ENCODE measurements at regions not wholly inside any gene's neighbourhood (a gene's known extent, or its start where the extent isn't known, plus 50 kb on each side); places are given as distances from the start of the nearest gene placed in this dataset.

GRCh38 chr2:88261725-88262124, 91.6 kb downstream of the THNSL2 start:
- intact Hi-C loops (cut with micrococcal nuclease): no loop called here
- Mint-ChIP-seq H3K27me3 (peaks cover 16% of the 10 kb centered on the region), H3K9me3 (no peaks in the 10 kb centered on the region), H3K4me1 (ENCODE audit: low read depth) (peaks cover 7% of the 10 kb centered on the region), H3K27ac (no peak overlapping the region), H3K36me3 (ENCODE audit: low read depth) (no peaks in the 10 kb centered on the region), H3K4me3 (no peak overlapping the region)

- intact Hi-C loops (cut with micrococcal nuclease): no loop called here
These were observed 88.1 kb downstream of the THNSL2 start for GRCh38 chr2:88258208-88258607.

DNA sequence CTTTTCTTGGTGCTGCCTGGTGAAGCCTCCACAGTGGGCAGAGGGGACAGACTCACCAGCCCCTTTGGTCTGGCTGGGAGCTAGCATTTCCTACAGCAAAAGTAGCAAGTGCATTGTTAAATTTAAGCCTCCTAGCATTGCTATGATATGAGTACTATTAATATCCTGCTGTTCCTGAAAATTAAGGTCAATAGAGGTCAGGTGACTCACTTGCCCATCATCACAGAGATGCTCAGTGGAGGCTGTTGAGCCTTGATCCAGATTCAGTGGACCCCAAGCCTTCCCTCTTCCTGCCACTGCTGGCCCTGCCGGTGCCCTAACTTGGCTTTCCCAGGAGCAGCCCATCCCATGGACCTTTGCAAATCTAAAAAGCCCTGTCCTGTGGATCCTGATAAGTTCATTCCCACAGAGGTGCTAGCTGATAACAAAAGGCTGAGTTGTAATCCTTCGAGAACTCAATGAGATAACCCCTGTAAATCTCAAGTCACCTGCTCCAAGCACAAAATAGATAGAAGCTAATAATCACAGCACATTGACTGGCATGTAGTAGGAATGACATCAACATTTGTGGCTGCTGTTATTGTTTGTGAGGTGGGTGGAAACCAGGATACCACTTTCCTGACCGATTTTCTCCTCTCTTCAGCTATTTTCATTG, 84.4 kb downstream of the THNSL2 start:
- H3K36me3 Mint-ChIP-seq (ENCODE audit: low read depth): no peaks in the 10 kb centered on the region
- intact Hi-C loops (cut with micrococcal nuclease): no loop called here
- H3K4me3 Mint-ChIP-seq: no peak overlapping the region
- H3K4me1 Mint-ChIP-seq (ENCODE audit: low read depth): peaks cover 5% of the 10 kb centered on the region
- no peaks in the 10 kb centered on the region for H3K9me3 Mint-ChIP-seq
- H3K27ac Mint-ChIP-seq: no peak overlapping the region
- H3K27me3 Mint-ChIP-seq: peaks cover 13% of the 10 kb centered on the region

More at GRCh38 chr2:88258208-88258607, 88.1 kb downstream of the THNSL2 start:
- no peaks in the 10 kb centered on the region for H3K36me3 Mint-ChIP-seq (ENCODE audit: low read depth)
- peaks cover 15% of the 10 kb centered on the region for H3K27me3 Mint-ChIP-seq
- peaks cover 7% of the 10 kb centered on the region for H3K4me1 Mint-ChIP-seq (ENCODE audit: low read depth)
- H3K27ac Mint-ChIP-seq: no peak overlapping the region
- no peaks in the 10 kb centered on the region for H3K9me3 Mint-ChIP-seq
- H3K4me3 Mint-ChIP-seq: no peak overlapping the region

DNA sequence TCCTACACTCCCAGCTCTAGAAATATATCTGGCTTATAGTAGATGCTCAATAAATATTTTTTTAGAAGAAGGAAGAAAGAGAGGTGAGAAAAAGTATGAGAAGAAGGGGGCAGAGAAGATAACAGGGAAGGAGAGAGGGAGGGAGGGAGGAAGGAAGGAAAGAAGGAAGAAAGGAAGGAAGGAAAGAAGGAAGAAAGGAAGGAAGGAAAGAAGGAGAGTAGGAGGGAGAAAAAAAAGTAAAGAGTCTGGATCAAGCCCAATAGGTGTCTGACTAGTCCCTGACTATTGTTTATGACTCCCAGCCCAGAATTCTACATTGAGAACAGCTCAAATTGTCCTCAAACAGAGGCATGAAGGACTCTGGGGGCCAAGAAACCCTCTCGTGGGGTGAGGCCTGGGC, 83.9 kb downstream of the THNSL2 start:
- Mint-ChIP-seq H3K27ac (no peak overlapping the region), H3K9me3 (no peaks in the 10 kb centered on the region), H3K27me3 (peaks cover 10% of the 10 kb centered on the region), H3K4me1 (ENCODE audit: low read depth) (peaks cover 5% of the 10 kb centered on the region), H3K36me3 (ENCODE audit: low read depth) (no peaks in the 10 kb centered on the region), H3K4me3 (no peak overlapping the region)
- intact Hi-C loops (cut with micrococcal nuclease): no loop called here

DNA sequence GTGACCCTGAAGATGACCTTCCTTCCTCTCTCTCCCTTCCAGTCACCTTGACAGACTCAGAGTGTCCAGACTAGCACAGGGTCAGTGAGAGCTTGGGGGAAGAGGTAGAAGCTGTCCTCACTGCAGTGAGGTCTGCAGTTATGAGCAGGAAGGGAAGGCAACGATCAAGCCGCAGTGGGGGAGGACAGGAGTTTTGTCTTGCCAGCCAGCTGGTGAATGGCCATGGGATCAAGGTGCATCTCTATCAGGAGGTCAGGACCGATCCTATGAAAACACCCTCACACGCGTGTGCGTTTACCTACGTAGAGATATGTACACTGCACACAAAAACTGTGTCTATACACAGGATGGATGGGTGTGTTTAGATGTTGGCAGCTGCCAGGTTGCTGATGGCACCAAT, 83.2 kb downstream of the THNSL2 start:
- H3K4me1 Mint-ChIP-seq (ENCODE audit: low read depth): peaks cover 5% of the 10 kb centered on the region
- intact Hi-C loops (cut with micrococcal nuclease): no loop called here

DNA sequence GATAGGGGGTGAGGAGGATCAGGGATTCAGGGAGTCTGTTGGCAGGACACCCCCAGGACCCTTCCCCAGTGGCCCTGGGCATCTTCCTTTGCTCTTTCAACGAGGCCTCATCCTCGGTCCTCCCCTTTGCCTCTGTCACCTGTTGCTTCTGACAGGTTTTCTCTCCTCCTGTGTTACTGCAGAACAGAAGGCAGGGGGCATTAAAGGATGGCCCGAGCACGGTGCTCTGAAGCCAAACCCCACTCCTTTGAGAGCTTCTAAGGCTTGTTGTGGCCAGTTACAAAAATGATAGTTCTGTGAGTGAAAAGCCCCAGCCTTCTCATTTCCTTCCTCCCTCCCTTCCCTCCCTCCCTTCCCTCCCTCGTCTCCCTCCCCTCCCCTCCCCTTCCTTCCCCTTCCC, 82.5 kb downstream of the THNSL2 start:
- intact Hi-C loops (cut with micrococcal nuclease): no loop called here
- H3K27ac Mint-ChIP-seq: no peak overlapping the region
- H3K4me1 Mint-ChIP-seq (ENCODE audit: low read depth): peaks cover 12% of the 10 kb centered on the region
- no peak overlapping the region for H3K4me3 Mint-ChIP-seq
- no peaks in the 10 kb centered on the region for H3K36me3 Mint-ChIP-seq (ENCODE audit: low read depth)
- peaks cover 6% of the 10 kb centered on the region for H3K27me3 Mint-ChIP-seq
- H3K9me3 Mint-ChIP-seq: no peaks in the 10 kb centered on the region

More for the DNA sequence above, 83.2 kb downstream of the THNSL2 start:
- Mint-ChIP-seq H3K36me3 (ENCODE audit: low read depth) (no peaks in the 10 kb centered on the region), H3K4me3 (no peak overlapping the region), H3K27ac (no peak overlapping the region), H3K27me3 (peaks cover 10% of the 10 kb centered on the region), H3K9me3 (no peaks in the 10 kb centered on the region)

GRCh38 chr2:88252111-88252510, 82.0 kb downstream of the THNSL2 start:
- no peaks in the 10 kb centered on the region for H3K36me3 Mint-ChIP-seq (ENCODE audit: low read depth)
- peaks cover 12% of the 10 kb centered on the region for H3K4me1 Mint-ChIP-seq (ENCODE audit: low read depth)
- intact Hi-C loops (cut with micrococcal nuclease): no loop called here
- no peak overlapping the region for H3K27ac Mint-ChIP-seq
- peaks cover 6% of the 10 kb centered on the region for H3K27me3 Mint-ChIP-seq
- H3K4me3 Mint-ChIP-seq: no peak overlapping the region
- H3K9me3 Mint-ChIP-seq: no peaks in the 10 kb centered on the region

DNA sequence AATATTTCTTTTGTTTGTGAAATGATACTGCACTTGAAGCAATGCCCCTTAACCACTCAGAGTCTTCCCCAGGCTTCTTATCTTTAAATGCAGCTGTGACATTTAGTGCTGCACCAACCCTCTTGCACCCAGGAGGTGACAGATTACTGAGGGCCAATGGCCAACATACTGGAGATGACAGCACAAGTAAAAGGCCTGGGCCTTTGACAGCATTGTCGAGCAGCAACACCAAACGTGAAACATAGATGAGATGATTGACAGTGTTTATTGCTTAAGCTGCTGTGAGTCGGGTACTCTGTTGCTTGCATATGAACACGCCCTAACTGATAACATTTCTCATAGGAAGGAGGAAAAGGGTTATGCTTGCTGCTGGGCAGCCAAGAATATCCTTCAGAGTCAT, 80.3 kb downstream of the THNSL2 start:
- peaks cover 6% of the 10 kb centered on the region for H3K27me3 Mint-ChIP-seq
- H3K9me3 Mint-ChIP-seq: peaks cover 8% of the 10 kb centered on the region
- H3K36me3 Mint-ChIP-seq (ENCODE audit: low read depth): no peaks in the 10 kb centered on the region
- intact Hi-C loops (cut with micrococcal nuclease): no loop called here
- H3K4me3 Mint-ChIP-seq: no peak overlapping the region
- H3K27ac Mint-ChIP-seq: no peak overlapping the region
- H3K4me1 Mint-ChIP-seq (ENCODE audit: low read depth): peaks cover 12% of the 10 kb centered on the region

- H3K27me3 Mint-ChIP-seq: peaks cover 2% of the 10 kb centered on the region
- peaks cover 23% of the 10 kb centered on the region for H3K9me3 Mint-ChIP-seq
These were observed 78.2 kb downstream of the THNSL2 start for GRCh38 chr2:88248280-88248828.

DNA sequence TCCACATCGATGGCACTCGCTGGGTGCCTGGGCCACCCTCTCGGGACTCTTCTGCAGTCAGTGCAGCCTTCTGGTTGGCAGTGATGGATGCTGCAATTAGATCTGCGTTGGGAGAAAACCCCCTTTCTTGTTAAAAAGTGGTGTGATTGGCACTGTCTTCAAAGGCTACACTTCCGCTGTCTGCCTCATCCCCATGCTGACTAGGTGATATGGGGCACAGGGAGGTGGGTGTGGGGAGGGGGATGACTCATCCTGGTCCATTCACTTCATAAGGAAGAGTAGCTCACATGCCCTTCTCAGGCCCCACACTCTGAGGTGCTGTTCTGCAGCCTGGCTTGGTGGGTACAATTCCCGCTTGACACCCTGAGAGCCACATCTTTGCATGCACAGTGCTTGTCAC, 77.4 kb downstream of the THNSL2 start:
- intact Hi-C loops (cut with micrococcal nuclease): no loop called here
- peaks cover 12% of the 10 kb centered on the region for H3K4me1 Mint-ChIP-seq (ENCODE audit: low read depth)
- no peaks in the 10 kb centered on the region for H3K36me3 Mint-ChIP-seq (ENCODE audit: low read depth)
- H3K27ac Mint-ChIP-seq: no peak overlapping the region
- H3K9me3 Mint-ChIP-seq: peaks cover 31% of the 10 kb centered on the region
- no peak overlapping the region for H3K4me3 Mint-ChIP-seq
- H3K27me3 Mint-ChIP-seq: peaks cover 2% of the 10 kb centered on the region

More at GRCh38 chr2:88248280-88248828, 78.2 kb downstream of the THNSL2 start:
- Mint-ChIP-seq H3K36me3 (ENCODE audit: low read depth) (no peaks in the 10 kb centered on the region), H3K4me1 (ENCODE audit: low read depth) (peaks cover 12% of the 10 kb centered on the region), H3K4me3 (no peak overlapping the region), H3K27ac (no peak overlapping the region)
- intact Hi-C loops (cut with micrococcal nuclease): no loop called here

GRCh38 chr2:88245109-88245508, 75.0 kb downstream of the THNSL2 start:
- Mint-ChIP-seq H3K4me1 (ENCODE audit: low read depth) (peaks cover 7% of the 10 kb centered on the region), H3K4me3 (no peak overlapping the region), H3K36me3 (ENCODE audit: low read depth) (no peaks in the 10 kb centered on the region), H3K27ac (no peak overlapping the region), H3K9me3 (peaks cover 31% of the 10 kb centered on the region), H3K27me3 (no peaks in the 10 kb centered on the region)
- intact Hi-C loops (cut with micrococcal nuclease): no loop called here

GRCh38 chr2:88239781-88240180, 69.6 kb downstream of the THNSL2 start:
- peaks cover 17% of the 10 kb centered on the region for H3K9me3 Mint-ChIP-seq
- no peak overlapping the region for H3K4me3 Mint-ChIP-seq
- H3K27ac Mint-ChIP-seq: no peak overlapping the region
- H3K4me1 Mint-ChIP-seq (ENCODE audit: low read depth): no peaks in the 10 kb centered on the region
- no peaks in the 10 kb centered on the region for H3K36me3 Mint-ChIP-seq (ENCODE audit: low read depth)
- peaks cover 1% of the 10 kb centered on the region for H3K27me3 Mint-ChIP-seq
- intact Hi-C loops (cut with micrococcal nuclease): no loop called here

DNA sequence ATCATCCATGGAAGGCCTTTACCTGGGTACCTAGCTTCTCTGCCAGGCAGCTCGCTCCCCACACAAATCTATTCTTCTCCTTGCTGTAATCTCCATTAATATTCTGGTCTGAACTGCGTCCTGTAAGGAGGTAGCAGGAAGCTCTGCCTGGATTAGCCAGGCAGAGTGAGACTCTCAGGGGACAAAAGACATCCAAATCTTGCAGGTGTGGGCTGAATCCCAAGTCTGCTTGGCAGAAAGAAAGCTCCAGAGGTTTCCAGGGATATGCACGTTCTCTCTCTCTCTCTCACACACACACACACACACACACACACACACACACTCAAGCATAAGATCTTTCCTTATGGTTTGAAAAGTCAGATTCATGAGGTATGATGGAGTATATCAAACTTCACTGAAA, 66.5 kb downstream of the THNSL2 start:
- H3K27ac Mint-ChIP-seq: no peak overlapping the region
- no peaks in the 10 kb centered on the region for H3K9me3 Mint-ChIP-seq
- no peaks in the 10 kb centered on the region for H3K36me3 Mint-ChIP-seq (ENCODE audit: low read depth)
- H3K4me3 Mint-ChIP-seq: no peak overlapping the region
- intact Hi-C loops (cut with micrococcal nuclease): no loop called here
- no peaks in the 10 kb centered on the region for H3K4me1 Mint-ChIP-seq (ENCODE audit: low read depth)
- peaks cover 1% of the 10 kb centered on the region for H3K27me3 Mint-ChIP-seq

Data from dendritic cell treated with granulocyte-macrophage colony-stimulating factor and Interleukin-4, amounts not matched to agents 40 ng/mL and 50 ng/mL, for 4 days (primary cell).